DMS53 treated with DMSO at 0.1 percent for 48 hours (cell line): ENCODE measurements at regions not wholly inside any gene's neighbourhood (a gene's known extent, or its start where the extent isn't known, plus 50 kb on each side); places are given as distances from the start of the nearest gene placed in this dataset.
"Not testable (repeated sequence)": the region's sequence is repeated elsewhere in the genome, so short reads cannot be mapped to it uniquely, and the experiment has no call there.

Source experiments
- DNase-seq: peaks from one replicate; lab custom pipeline; 2025; ENCODE audit not compliant: unreplicated experiment; lab: John Stamatoyannopoulos, UW

GRCh38 chr4:141340458-141340857 lies 119.8 kb downstream of the ZNF330 start:
- no peak for DNase-seq

- peak; percentile 43 for DNase-seq
Measured at GRCh38 chr4:141346144-141346543, 125.4 kb downstream of the ZNF330 start.

- DNase-seq, result no peak
Measured at GRCh38 chr4:141347684-141348083, 127.0 kb downstream of the ZNF330 start.

- peak; percentile 8 for DNase-seq
Measured at GRCh38 chr4:141348125-141348524, 127.4 kb downstream of the ZNF330 start.

GRCh38 chr4:141348573-141348972 lies 127.9 kb downstream of the ZNF330 start:
- DNase-seq, result no peak

GRCh38 chr4:141349236-141349635 lies 128.5 kb downstream of the ZNF330 start:
- no peak for DNase-seq

GRCh38 chr4:141350122-141350905 lies 129.6 kb downstream of the ZNF330 start:
- peak; percentile 71 for DNase-seq

GRCh38 chr4:141352331-141352730 lies 131.6 kb downstream of the ZNF330 start:
- no peak for DNase-seq

- DNase-seq, result no peak
Measured at GRCh38 chr4:141352909-141353525, 132.3 kb downstream of the ZNF330 start.

GRCh38 chr4:141356321-141356962 lies 135.7 kb downstream of the ZNF330 start:
- DNase-seq, result no peak

GRCh38 chr4:141356963-141357335 lies 136.3 kb downstream of the ZNF330 start:
- DNase-seq, result no peak

GRCh38 chr4:141368241-141368640 lies 147.5 kb downstream of the ZNF330 start:
- DNase-seq, result not testable (repeated sequence)

- no peak for DNase-seq
Measured at GRCh38 chr4:141371206-141371605, 150.5 kb downstream of the ZNF330 start.

- DNase-seq, result peak; percentile 88
Measured at GRCh38 chr4:141375855-141376254, 155.2 kb downstream of the ZNF330 start.

GRCh38 chr4:141376769-141377168 lies 156.1 kb downstream of the ZNF330 start:
- no peak for DNase-seq

GRCh38 chr4:141387299-141387698 lies 166.6 kb downstream of the ZNF330 start:
- no peak for DNase-seq

GRCh38 chr4:141388481-141388880 lies 167.8 kb downstream of the ZNF330 start:
- DNase-seq, result no peak

GRCh38 chr4:141389649-141390048 lies 169.0 kb downstream of the ZNF330 start:
- DNase-seq, result no peak

- no peak for DNase-seq
Measured at GRCh38 chr4:141390571-141390970, 169.9 kb downstream of the ZNF330 start.

GRCh38 chr4:141391293-141391692 lies 170.6 kb downstream of the ZNF330 start:
- DNase-seq, result peak; percentile 42

- DNase-seq, result peak; percentile 51
Measured at GRCh38 chr4:141391771-141392170, 171.1 kb downstream of the ZNF330 start.

GRCh38 chr4:141395246-141395830 lies 174.6 kb downstream of the ZNF330 start:
- DNase-seq, result no peak
